Activated B cell treated with CpG ODN at 0.5 μM for 24 hours (primary cell): ENCODE measurements at regions not wholly inside any gene's neighbourhood (a gene's known extent, or its start where the extent isn't known, plus 50 kb on each side); places are given as distances from the start of the nearest gene placed in this dataset.

Experiments
- ATAC-seq: fragments of 200-7000 bp; cut with Tn5 transposase; one replicate; pipeline ENCODE4 v1.10.0; 2021; ENCODE audit warnings: low read depth, mild to moderate bottlenecking, moderate library complexity
- CTCF ChIA-PET: fragments of 350-600 bp; sonication (Branson Sonifier 250); formaldehyde crosslinking; loops from one replicate; lab custom pipeline; 2021; ENCODE audit warnings: antibody characterized with exemption; lab: Charles Lee
- POLR2A ChIA-PET: fragments of 350-600 bp; sonication (Branson Sonifier 250); formaldehyde crosslinking; loops from one replicate; lab custom pipeline; 2021; ENCODE audit warnings: antibody characterized with exemption; lab: Charles Lee
- DNase-seq: peaks from one replicate; pipeline ENCODE4 v3.0.0; 2022
- H3K27ac Mint-ChIP-seq: one replicate; pipeline ENCODE4 v1.8.0; 2020; ENCODE audit warnings: mixed read lengths
- H3K27me3 Mint-ChIP-seq: one replicate; pipeline ENCODE4 v1.8.0; 2021; ENCODE audit warnings: mixed read lengths
- H3K36me3 Mint-ChIP-seq: one replicate; pipeline ENCODE4 v1.8.0; 2021; ENCODE audit warnings: low read depth, mixed read lengths
- H3K4me1 Mint-ChIP-seq: one replicate; pipeline ENCODE4 v1.8.0; 2021; ENCODE audit warnings: mixed read lengths
- H3K4me3 Mint-ChIP-seq: one replicate; pipeline ENCODE4 v1.8.0; 2020; ENCODE audit warnings: mild to moderate bottlenecking, mixed read lengths
- H3K9me3 Mint-ChIP-seq: one replicate; pipeline ENCODE4 v1.8.0; 2020; ENCODE audit warnings: mixed read lengths
- intact Hi-C: fragments of 100-400 bp; cut with micrococcal nuclease; formaldehyde crosslinking; loops from one replicate; pipeline ENCODE4 v1.15.1; 2024
- TF ChIP-seq, protein P1 (sequence below): fragments of 200-600 bp; IDR thresholded peaks from one replicate; pipeline ENCODE4 v1.8.0; 2022; ENCODE audit warnings: antibody characterized with exemption, mild to moderate bottlenecking

GRCh38 chr15:26020871-26021270 is 157.7 kb upstream of the ATP10A start:
- Mint-ChIP-seq H3K9me3 (peaks cover 3% of the 10 kb centered on the region), H3K4me3 (no peak overlapping the region), H3K4me1 (peaks cover 2% of the 10 kb centered on the region), H3K27ac (no peak overlapping the region), H3K27me3 (no peaks in the 10 kb centered on the region), H3K36me3 (no peaks in the 10 kb centered on the region)
- ChIA-PET POLR2A (no interaction called here), CTCF (no interaction called here)
- TF ChIP-seq, protein P1, sequence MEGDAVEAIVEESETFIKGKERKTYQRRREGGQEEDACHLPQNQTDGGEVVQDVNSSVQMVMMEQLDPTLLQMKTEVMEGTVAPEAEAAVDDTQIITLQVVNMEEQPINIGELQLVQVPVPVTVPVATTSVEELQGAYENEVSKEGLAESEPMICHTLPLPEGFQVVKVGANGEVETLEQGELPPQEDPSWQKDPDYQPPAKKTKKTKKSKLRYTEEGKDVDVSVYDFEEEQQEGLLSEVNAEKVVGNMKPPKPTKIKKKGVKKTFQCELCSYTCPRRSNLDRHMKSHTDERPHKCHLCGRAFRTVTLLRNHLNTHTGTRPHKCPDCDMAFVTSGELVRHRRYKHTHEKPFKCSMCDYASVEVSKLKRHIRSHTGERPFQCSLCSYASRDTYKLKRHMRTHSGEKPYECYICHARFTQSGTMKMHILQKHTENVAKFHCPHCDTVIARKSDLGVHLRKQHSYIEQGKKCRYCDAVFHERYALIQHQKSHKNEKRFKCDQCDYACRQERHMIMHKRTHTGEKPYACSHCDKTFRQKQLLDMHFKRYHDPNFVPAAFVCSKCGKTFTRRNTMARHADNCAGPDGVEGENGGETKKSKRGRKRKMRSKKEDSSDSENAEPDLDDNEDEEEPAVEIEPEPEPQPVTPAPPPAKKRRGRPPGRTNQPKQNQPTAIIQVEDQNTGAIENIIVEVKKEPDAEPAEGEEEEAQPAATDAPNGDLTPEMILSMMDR: no peak
- ATAC-seq: no peak
- intact Hi-C loops: no loop called here
- no peak for DNase-seq

- peaks cover 2% of the 10 kb centered on the region for H3K4me1 Mint-ChIP-seq
These were observed 154.5 kb upstream of the ATP10A start for GRCh38 chr15:26017665-26018064.

GRCh38 chr15:26015516-26016075 is 152.5 kb upstream of the ATP10A start:
- TF ChIP-seq, protein P1: no peak
- DNase-seq (no peak), ATAC-seq (no peak)
- Mint-ChIP-seq H3K36me3 (no peaks in the 10 kb centered on the region), H3K9me3 (peaks cover 3% of the 10 kb centered on the region), H3K4me1 (peaks cover 2% of the 10 kb centered on the region), H3K27ac (no peak overlapping the region), H3K4me3 (no peak overlapping the region), H3K27me3 (peaks cover 4% of the 10 kb centered on the region)
- ChIA-PET CTCF (no interaction called here), POLR2A (no interaction called here)
- intact Hi-C loops: no loop called here

More at GRCh38 chr15:26017665-26018064, 154.5 kb upstream of the ATP10A start:
- POLR2A ChIA-PET: no interaction called here
- H3K9me3 Mint-ChIP-seq: no peaks in the 10 kb centered on the region
- no peak overlapping the region for H3K27ac Mint-ChIP-seq
- TF ChIP-seq, protein P1: no peak
- intact Hi-C loops: no loop called here
- DNase-seq (no peak), ATAC-seq (no peak)
- no peaks in the 10 kb centered on the region for H3K36me3 Mint-ChIP-seq
- no peak overlapping the region for H3K4me3 Mint-ChIP-seq
- CTCF ChIA-PET: no interaction called here
- H3K27me3 Mint-ChIP-seq: peaks cover 4% of the 10 kb centered on the region

DNA sequence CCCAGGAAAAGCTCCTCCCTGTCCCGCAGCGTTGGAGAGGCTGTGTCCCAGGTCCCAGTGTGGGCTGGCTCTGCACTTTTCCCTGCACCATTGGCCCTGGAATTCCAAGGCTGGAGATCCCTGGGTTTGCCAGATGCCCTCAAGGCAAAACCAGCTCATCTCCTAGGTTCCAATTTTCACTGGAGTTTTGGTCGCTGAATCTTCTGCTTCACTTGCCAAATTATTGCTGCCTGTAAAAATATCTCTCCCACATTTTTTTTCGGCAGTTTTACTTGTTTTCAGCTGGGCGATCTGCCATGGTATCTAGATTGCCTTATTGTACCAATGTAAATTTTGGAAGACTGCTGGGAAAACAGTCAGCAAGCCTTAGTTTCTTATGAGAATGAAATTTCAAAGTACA is 150.9 kb upstream of the ATP10A start:
- intact Hi-C loops: no loop called here
- POLR2A ChIA-PET: no interaction called here
- H3K9me3 Mint-ChIP-seq: peaks cover 3% of the 10 kb centered on the region
- H3K27ac Mint-ChIP-seq: no peak overlapping the region
- peaks cover 4% of the 10 kb centered on the region for H3K27me3 Mint-ChIP-seq
- H3K4me3 Mint-ChIP-seq: no peak overlapping the region
- CTCF ChIA-PET: no interaction called here
- H3K36me3 Mint-ChIP-seq: no peaks in the 10 kb centered on the region
- TF ChIP-seq, protein P1: no peak
- ATAC-seq: no peak
- peaks cover 2% of the 10 kb centered on the region for H3K4me1 Mint-ChIP-seq
- no peak for DNase-seq

DNA sequence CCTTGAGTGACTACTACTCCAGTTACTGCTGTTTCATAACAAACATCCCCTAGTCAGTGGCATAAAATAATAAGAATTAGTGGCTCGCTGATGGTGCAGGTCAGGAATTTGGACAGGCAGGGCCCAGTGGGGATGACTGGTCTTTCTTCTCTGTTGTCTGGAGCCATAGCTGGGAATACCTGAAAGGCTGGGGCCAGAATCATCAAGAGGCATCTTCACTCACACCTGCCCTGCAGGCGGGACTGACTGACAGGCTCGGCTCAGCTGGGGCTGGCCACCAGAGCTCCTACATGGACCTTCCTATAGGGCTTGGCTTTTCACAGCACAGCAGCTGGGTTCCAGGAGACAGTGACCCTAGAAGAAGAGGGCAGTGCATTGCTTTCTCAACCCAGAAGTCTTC is 148.8 kb upstream of the ATP10A start:
- no peak overlapping the region for H3K27ac Mint-ChIP-seq
- no peaks in the 10 kb centered on the region for H3K36me3 Mint-ChIP-seq
- no peaks in the 10 kb centered on the region for H3K4me1 Mint-ChIP-seq
- ChIA-PET CTCF (no interaction called here), POLR2A (no interaction called here)
- ATAC-seq (no peak), DNase-seq (no peak)
- TF ChIP-seq, protein P1: no peak
- H3K4me3 Mint-ChIP-seq: no peak overlapping the region
- peaks cover 4% of the 10 kb centered on the region for H3K27me3 Mint-ChIP-seq
- H3K9me3 Mint-ChIP-seq: peaks cover 3% of the 10 kb centered on the region
- intact Hi-C loops: no loop called here
